Mesenchymal stem cell (in vitro differentiated cells and primary cell): ENCODE measurements at regions not wholly inside any gene's neighbourhood (a gene's known extent, or its start where the extent isn't known, plus 50 kb on each side); places are given as distances from the start of the nearest gene placed in this dataset.

Experiments used
- DNase-seq: peaks from one replicate; pipeline ENCODE4 v3.0.0-alpha.2; 2013
- H2AFZ ChIP-seq: one replicate; pipeline ENCODE4 v1.6.1; 2013; ENCODE audit warnings: low read depth, mild to moderate bottlenecking, control low read depth, inconsistent platforms, low read length, moderate library complexity
- H2AK5ac ChIP-seq: 2 replicates; pipeline ENCODE4 v1.6.1; 2013; ENCODE audit warnings: low read length, moderate library complexity, mild to moderate bottlenecking, inconsistent platforms; ENCODE audit not compliant: severe bottlenecking
- H2BK120ac ChIP-seq: one replicate; pipeline ENCODE4 v1.6.1; 2013; ENCODE audit warnings: low read depth, mild to moderate bottlenecking, inconsistent platforms, low read length, moderate library complexity
- H2BK12ac ChIP-seq, 2 experiments: one replicate each; pipeline ENCODE4 v1.6.1; 2013; ENCODE audit warnings: inconsistent platforms in 2 of 2, low read length in 2 of 2, mild to moderate bottlenecking in 2 of 2, moderate library complexity in 2 of 2, control low read depth in 1 of 2
- H2BK15ac ChIP-seq: one replicate; pipeline ENCODE4 v1.6.1; 2013; ENCODE audit warnings: mild to moderate bottlenecking, low read depth, inconsistent platforms; ENCODE audit not compliant: poor library complexity, severe bottlenecking
- H2BK5ac ChIP-seq: 2 replicates; pipeline ENCODE4 v1.6.1; 2013; ENCODE audit warnings: low read depth, mild to moderate bottlenecking, low read length, control low read depth, inconsistent platforms; ENCODE audit not compliant: poor library complexity, severe bottlenecking
- H3K14ac ChIP-seq, 2 experiments: one replicate each; pipeline ENCODE4 v1.6.1; 2013; ENCODE audit warnings: inconsistent platforms in 2 of 2, low read length in 2 of 2, control low read depth in 1 of 2, mild to moderate bottlenecking in 1 of 2, moderate library complexity in 1 of 2
- H3K18ac ChIP-seq, 2 experiments: one replicate each; pipeline ENCODE4 v1.6.1; 2013; ENCODE audit warnings: inconsistent platforms in 2 of 2, low read length in 2 of 2, control low read depth in 1 of 2, low read depth in 1 of 2, mild to moderate bottlenecking in 1 of 2
- H3K23ac ChIP-seq, 2 experiments: one replicate each; pipeline ENCODE4 v1.6.1; 2013; ENCODE audit warnings: inconsistent platforms in 2 of 2, low read length in 2 of 2, mild to moderate bottlenecking in 2 of 2, moderate library complexity in 2 of 2, control low read depth in 1 of 2
- H3K27ac ChIP-seq: 2 replicates; pipeline ENCODE4 v1.5.1; 2013; ENCODE audit warnings: mild to moderate bottlenecking, moderate library complexity, low read length, control low read depth, inconsistent platforms; ENCODE audit not compliant: poor library complexity, severe bottlenecking
- H3K27me3 ChIP-seq, 2 experiments: 2 replicates each; pipeline versions ENCODE4 v1.6.1 to v1.7.0; 2013; ENCODE audit warnings: low read length in 2 of 2, mild to moderate bottlenecking in 2 of 2, moderate library complexity in 2 of 2, control low read depth in 1 of 2, inconsistent platforms in 1 of 2; ENCODE audit not compliant: control insufficient read depth in 1 of 2, insufficient read depth in 1 of 2
- H3K36me3 ChIP-seq, 2 experiments: 2 replicates each; pipeline versions ENCODE4 v1.6.1 to v1.7.0; 2013; ENCODE audit warnings: low read length in 2 of 2, control low read depth in 1 of 2, inconsistent platforms in 1 of 2, low read depth in 1 of 2, mild to moderate bottlenecking in 1 of 2; ENCODE audit not compliant: insufficient read depth in 2 of 2, control insufficient read depth in 1 of 2
- H3K4ac ChIP-seq, 2 experiments: one replicate each; pipeline ENCODE4 v1.6.1; 2013; ENCODE audit warnings: inconsistent platforms in 2 of 2, low read length in 2 of 2, mild to moderate bottlenecking in 2 of 2, moderate library complexity in 2 of 2, control low read depth in 1 of 2, low read depth in 1 of 2
- H3K4me1 ChIP-seq: 2 replicates; pipeline ENCODE4 v1.6.1; 2013; ENCODE audit warnings: low read depth, low read length, control low read depth; ENCODE audit not compliant: control insufficient read depth, insufficient read depth
- H3K4me2 ChIP-seq: 2 replicates; pipeline ENCODE4 v1.6.1; 2013; ENCODE audit warnings: low read length, mild to moderate bottlenecking, inconsistent platforms; ENCODE audit not compliant: poor library complexity, severe bottlenecking
- H3K4me3 ChIP-seq, 2 experiments: 2 replicates each; pipeline versions ENCODE4 v1.5.1 to v1.7.0; 2013; ENCODE audit warnings: low read length in 2 of 2, mild to moderate bottlenecking in 2 of 2, control low read depth in 1 of 2, low read depth in 1 of 2; ENCODE audit not compliant: insufficient read depth in 1 of 2
- H3K79me1 ChIP-seq: replicated peaks from 2 replicates; pipeline ENCODE4 v1.6.1; 2013; ENCODE audit warnings: mild to moderate bottlenecking, control low read depth, low read length, inconsistent platforms; ENCODE audit not compliant: poor library complexity, severe bottlenecking
- H3K9ac ChIP-seq: 2 replicates; pipeline ENCODE4 v1.7.0; 2013; ENCODE audit warnings: mild to moderate bottlenecking, low read length, moderate library complexity
- H3K9me3 ChIP-seq: 2 replicates; pipeline ENCODE4 v1.7.0; 2013; ENCODE audit warnings: mild to moderate bottlenecking, low read length; ENCODE audit not compliant: control insufficient read depth
- H4K8ac ChIP-seq: one replicate; pipeline ENCODE4 v1.6.1; 2013; ENCODE audit warnings: inconsistent platforms, mild to moderate bottlenecking, low read length, moderate library complexity
- H4K91ac ChIP-seq: one replicate; pipeline ENCODE4 v1.6.1; 2013; ENCODE audit warnings: mild to moderate bottlenecking, low read length, inconsistent platforms
- WGBS: methylation state at CpG from one replicate; pipeline ENCODE4 v1.1.7; 2013; ENCODE audit warnings: mixed read lengths; 5-methylcytosine and 5-hydroxymethylcytosine counted together

- Histone ChIP-seq H3K23ac (no peak overlapping the region), H3K18ac (peak overlapping the region in 1 of 2 experiments; percentile 37), H2BK5ac (no peak overlapping the region), H2AK5ac (no peak overlapping the region), H3K4me2 (no peak overlapping the region), H3K27ac (no peak overlapping the region), H3K9me3 (no peaks in the 10 kb centered on the region), H3K14ac (no peak overlapping the region), H2AFZ (no peak overlapping the region), H3K4me1 (peaks cover 1% of the 10 kb centered on the region), H3K27me3 (no peaks in the 10 kb centered on the region), H2BK15ac (no peak overlapping the region), H2BK120ac (no peak overlapping the region), H4K91ac (no peak overlapping the region), H4K8ac (no peak overlapping the region), H3K4me3 (no peak overlapping the region), H2BK12ac (no peak overlapping the region), H3K9ac (no peak overlapping the region), H3K36me3 (no peaks in the 10 kb centered on the region), H3K79me1 (no peaks in the 10 kb centered on the region), H3K4ac (no peak overlapping the region)
- no peak for DNase-seq
- WGBS = 82% methylated on average over 8 of the region's 8 CpGs
Observed at GRCh38 chr17:69900829-69901228, 174.2 kb upstream of the KCNJ16 start.

- no peak overlapping the region for H3K4me3 ChIP-seq
- no peak overlapping the region for H3K9ac ChIP-seq
- H3K27me3 ChIP-seq = no peaks in the 10 kb centered on the region
- H3K14ac ChIP-seq = no peak overlapping the region
- no peak overlapping the region for H3K18ac ChIP-seq
- H2BK12ac ChIP-seq = no peak overlapping the region
- no peak overlapping the region for H3K27ac ChIP-seq
- no peak overlapping the region for H4K8ac ChIP-seq
- no peaks in the 10 kb centered on the region for H3K79me1 ChIP-seq
- H2BK15ac ChIP-seq = no peak overlapping the region
- no peak overlapping the region for H2AFZ ChIP-seq
- 94% methylated on average over 2 of the region's 4 CpGs for WGBS
- H2AK5ac ChIP-seq = no peak overlapping the region
- H2BK5ac ChIP-seq = no peak overlapping the region
- no peaks in the 10 kb centered on the region for H3K9me3 ChIP-seq
- no peaks in the 10 kb centered on the region for H3K36me3 ChIP-seq
- no peak overlapping the region for H3K23ac ChIP-seq
- no peaks in the 10 kb centered on the region for H3K4me1 ChIP-seq
- no peak overlapping the region for H2BK120ac ChIP-seq
- no peak overlapping the region for H4K91ac ChIP-seq
- no peak for DNase-seq
- H3K4ac ChIP-seq = no peak overlapping the region
- no peak overlapping the region for H3K4me2 ChIP-seq
Observed at GRCh38 chr17:69906306-69906705, 168.7 kb upstream of the KCNJ16 start.

- H2AFZ ChIP-seq = no peak overlapping the region
- H3K9ac ChIP-seq = no peak overlapping the region
- H2BK15ac ChIP-seq = no peak overlapping the region
- no peak overlapping the region for H4K91ac ChIP-seq
- no peak overlapping the region for H3K14ac ChIP-seq
- H3K27ac ChIP-seq = no peak overlapping the region
- no peak overlapping the region for H2BK120ac ChIP-seq
- no peak overlapping the region for H2AK5ac ChIP-seq
- no peak overlapping the region for H4K8ac ChIP-seq
- no peaks in the 10 kb centered on the region for H3K4me1 ChIP-seq
- no peak overlapping the region for H2BK5ac ChIP-seq
- no peak overlapping the region for H3K23ac ChIP-seq
- peak; percentile 77 for DNase-seq
- no peaks in the 10 kb centered on the region for H3K79me1 ChIP-seq
- no peaks in the 10 kb centered on the region for H3K36me3 ChIP-seq
- H3K4me2 ChIP-seq = no peak overlapping the region
- no peak overlapping the region for H3K4me3 ChIP-seq
- no peaks in the 10 kb centered on the region for H3K27me3 ChIP-seq
- no peak overlapping the region for H3K18ac ChIP-seq
- peak overlapping the region in 1 of 2 experiments; percentile 48 for H2BK12ac ChIP-seq
- no peak overlapping the region for H3K4ac ChIP-seq
- no peaks in the 10 kb centered on the region for H3K9me3 ChIP-seq
- WGBS = 75% methylated on average over 10 of the region's 11 CpGs
Observed at GRCh38 chr17:69907132-69907847, 167.7 kb upstream of the KCNJ16 start.

- no peaks in the 10 kb centered on the region for H3K36me3 ChIP-seq
- H2AK5ac ChIP-seq = no peak overlapping the region
- no peak overlapping the region for H3K9ac ChIP-seq
- no peak overlapping the region for H3K4me3 ChIP-seq
- no peak overlapping the region for H4K8ac ChIP-seq
- no peak overlapping the region for H4K91ac ChIP-seq
- no peak for DNase-seq
- no peak overlapping the region for H3K4ac ChIP-seq
- no peaks in the 10 kb centered on the region for H3K79me1 ChIP-seq
- H2BK5ac ChIP-seq = no peak overlapping the region
- no peak overlapping the region for H3K23ac ChIP-seq
- H3K18ac ChIP-seq = no peak overlapping the region
- H2BK15ac ChIP-seq = no peak overlapping the region
- no peaks in the 10 kb centered on the region for H3K27me3 ChIP-seq
- no peak overlapping the region for H2AFZ ChIP-seq
- 80% methylated on average over 2 of the region's 3 CpGs for WGBS
- no peak overlapping the region for H3K14ac ChIP-seq
- no peaks in the 10 kb centered on the region for H3K9me3 ChIP-seq
- H3K4me1 ChIP-seq = no peaks in the 10 kb centered on the region
- H3K4me2 ChIP-seq = no peak overlapping the region
- no peak overlapping the region for H2BK12ac ChIP-seq
- no peak overlapping the region for H3K27ac ChIP-seq
- H2BK120ac ChIP-seq = no peak overlapping the region
Observed at GRCh38 chr17:69908626-69909368, 166.2 kb upstream of the KCNJ16 start.
